WERI-Rb-1 (cell line): ENCODE measurements at regions not wholly inside any gene's neighbourhood (a gene's known extent, or its start where the extent isn't known, plus 50 kb on each side); places are given as distances from the start of the nearest gene placed in this dataset.

Experiments
- DNase-seq: peaks from one replicate; pipeline ENCODE4 v3.0.0-alpha.2; 2020
- H3K27ac ChIP-seq: fragments of 250-450 bp; sonication (Bioruptor Pico); 2 replicates; pipeline ENCODE4 v1.5.1; 2020; ENCODE audit warnings: mild to moderate bottlenecking, moderate library complexity
- H3K27me3 ChIP-seq: fragments of 250-450 bp; sonication (Bioruptor Pico); 2 replicates; pipeline ENCODE4 v1.5.1; 2021; ENCODE audit warnings: mild to moderate bottlenecking, low read depth, moderate library complexity; ENCODE audit not compliant: insufficient read depth, severe bottlenecking
- H3K36me3 ChIP-seq: fragments of 250-450 bp; sonication (Bioruptor Pico); 2 replicates; pipeline ENCODE4 v1.5.1; 2020; ENCODE audit warnings: mild to moderate bottlenecking, moderate library complexity
- H3K4me3 ChIP-seq: 2 replicates; pipeline ENCODE4 v1.5.1; 2011; ENCODE audit warnings: low read depth, mild to moderate bottlenecking, control low read depth, low read length
- H3K9me3 ChIP-seq: fragments of 250-450 bp; sonication (Bioruptor Pico); 2 replicates; pipeline ENCODE4 v1.5.1; 2021; ENCODE audit warnings: mild to moderate bottlenecking, moderate library complexity; ENCODE audit not compliant: severe bottlenecking
- TF ChIP-seq, protein P1 (sequence below): IDR thresholded peaks from 2 replicates; pipeline ENCODE4 v1.5.1; 2011; ENCODE audit warnings: low read depth, mild to moderate bottlenecking, control low read depth, inconsistent platforms, low read length

DNA sequence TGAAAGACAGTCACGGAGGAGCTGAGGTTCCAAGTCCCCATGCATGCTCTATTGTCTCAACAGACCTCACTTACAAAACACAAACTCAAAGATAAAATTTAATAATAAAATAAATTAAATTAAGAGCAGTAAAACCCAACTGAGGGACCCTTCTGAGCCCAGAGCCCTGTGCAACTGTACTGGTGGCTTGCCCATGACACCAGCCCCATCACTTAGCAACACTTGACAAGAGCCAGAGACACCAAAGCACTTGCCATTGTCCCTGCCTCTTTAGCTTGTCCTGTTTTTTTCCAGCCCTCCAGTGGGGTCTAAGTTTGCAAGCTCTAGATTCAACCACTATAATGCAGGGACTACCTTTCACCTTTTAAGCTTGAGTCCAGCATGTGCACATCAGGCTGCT is 117.9 kb downstream of the JCAD start:
- Histone ChIP-seq H3K4me3 (no peak overlapping the region), H3K9me3 (no peaks in the 10 kb centered on the region), H3K36me3 (no peaks in the 10 kb centered on the region), H3K27me3 (no peaks in the 10 kb centered on the region), H3K27ac (no peak overlapping the region)
- TF ChIP-seq, protein P1, sequence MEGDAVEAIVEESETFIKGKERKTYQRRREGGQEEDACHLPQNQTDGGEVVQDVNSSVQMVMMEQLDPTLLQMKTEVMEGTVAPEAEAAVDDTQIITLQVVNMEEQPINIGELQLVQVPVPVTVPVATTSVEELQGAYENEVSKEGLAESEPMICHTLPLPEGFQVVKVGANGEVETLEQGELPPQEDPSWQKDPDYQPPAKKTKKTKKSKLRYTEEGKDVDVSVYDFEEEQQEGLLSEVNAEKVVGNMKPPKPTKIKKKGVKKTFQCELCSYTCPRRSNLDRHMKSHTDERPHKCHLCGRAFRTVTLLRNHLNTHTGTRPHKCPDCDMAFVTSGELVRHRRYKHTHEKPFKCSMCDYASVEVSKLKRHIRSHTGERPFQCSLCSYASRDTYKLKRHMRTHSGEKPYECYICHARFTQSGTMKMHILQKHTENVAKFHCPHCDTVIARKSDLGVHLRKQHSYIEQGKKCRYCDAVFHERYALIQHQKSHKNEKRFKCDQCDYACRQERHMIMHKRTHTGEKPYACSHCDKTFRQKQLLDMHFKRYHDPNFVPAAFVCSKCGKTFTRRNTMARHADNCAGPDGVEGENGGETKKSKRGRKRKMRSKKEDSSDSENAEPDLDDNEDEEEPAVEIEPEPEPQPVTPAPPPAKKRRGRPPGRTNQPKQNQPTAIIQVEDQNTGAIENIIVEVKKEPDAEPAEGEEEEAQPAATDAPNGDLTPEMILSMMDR: no peak
- no peak for DNase-seq

DNA sequence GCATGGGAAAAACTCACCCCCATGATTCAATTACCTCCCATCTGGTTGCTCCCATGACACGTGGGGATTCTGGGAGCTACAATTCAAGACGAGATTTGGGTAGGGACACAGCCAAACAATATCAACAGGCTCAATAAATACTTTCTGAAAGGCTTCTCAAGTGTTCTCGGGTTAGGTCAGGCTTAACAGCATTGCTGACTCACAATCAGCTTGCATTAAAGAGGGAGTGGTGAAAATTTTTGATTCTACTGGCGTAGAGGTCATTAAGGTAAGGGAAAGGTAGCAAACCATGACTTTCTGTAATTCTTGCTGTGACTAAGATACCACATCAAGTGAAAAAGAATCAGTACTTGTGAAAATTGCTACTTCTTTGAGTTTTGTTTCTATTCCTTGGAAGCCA is 126.4 kb downstream of the JCAD start:
- Histone ChIP-seq H3K27ac (no peak overlapping the region), H3K36me3 (no peaks in the 10 kb centered on the region), H3K27me3 (no peaks in the 10 kb centered on the region), H3K9me3 (no peaks in the 10 kb centered on the region), H3K4me3 (no peak overlapping the region)
- no peak for DNase-seq
- TF ChIP-seq, protein P1: no peak

DNA sequence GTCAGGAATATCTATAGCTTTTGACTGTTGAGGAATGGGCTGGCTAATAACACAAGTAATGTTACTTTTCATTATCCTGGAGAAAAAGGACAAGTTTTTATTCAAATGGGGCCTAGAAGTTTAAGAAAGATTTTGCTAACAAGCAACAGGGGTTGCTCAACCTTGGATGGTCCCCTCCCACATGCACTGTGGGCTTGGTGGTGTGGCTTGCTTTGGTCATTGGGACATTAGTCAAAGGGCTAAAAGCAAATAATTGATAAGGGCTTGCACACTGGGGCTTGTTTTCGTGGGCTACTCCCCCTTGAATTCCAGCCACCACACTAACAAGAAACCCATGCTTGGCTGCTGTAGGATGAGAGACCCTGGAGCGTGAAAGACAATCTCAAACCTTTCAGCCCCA is 127.6 kb downstream of the JCAD start:
- Histone ChIP-seq H3K36me3 (no peaks in the 10 kb centered on the region), H3K27me3 (no peaks in the 10 kb centered on the region), H3K4me3 (no peak overlapping the region), H3K27ac (no peak overlapping the region), H3K9me3 (no peaks in the 10 kb centered on the region)
- TF ChIP-seq, protein P1: no peak
- DNase-seq: no peak

DNA sequence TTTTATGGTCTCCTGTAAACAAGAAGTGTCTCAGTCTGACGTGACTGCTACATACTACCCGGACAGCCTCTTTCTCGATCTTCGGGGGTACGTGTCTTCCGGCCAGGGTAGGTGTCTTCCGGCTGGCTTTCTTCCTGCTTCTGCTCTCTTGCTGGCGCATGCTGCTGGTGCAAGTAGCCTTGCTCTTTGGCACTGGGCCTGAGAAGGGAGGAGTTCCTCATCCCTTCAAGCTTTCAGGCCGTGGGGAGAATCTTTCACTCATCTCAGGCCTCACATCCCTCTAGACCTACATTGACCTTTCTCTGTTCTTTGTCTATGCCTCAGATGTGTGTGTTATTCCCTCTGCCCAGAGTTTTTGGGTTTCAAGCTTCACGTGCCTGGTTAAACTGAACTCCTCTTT is 130.4 kb downstream of the JCAD start:
- no peak overlapping the region for H3K27ac ChIP-seq
- H3K9me3 ChIP-seq: no peaks in the 10 kb centered on the region
- H3K4me3 ChIP-seq: no peak overlapping the region
- TF ChIP-seq, protein P1: no peak
- no peaks in the 10 kb centered on the region for H3K27me3 ChIP-seq
- H3K36me3 ChIP-seq: no peaks in the 10 kb centered on the region
- DNase-seq: no peak

DNA sequence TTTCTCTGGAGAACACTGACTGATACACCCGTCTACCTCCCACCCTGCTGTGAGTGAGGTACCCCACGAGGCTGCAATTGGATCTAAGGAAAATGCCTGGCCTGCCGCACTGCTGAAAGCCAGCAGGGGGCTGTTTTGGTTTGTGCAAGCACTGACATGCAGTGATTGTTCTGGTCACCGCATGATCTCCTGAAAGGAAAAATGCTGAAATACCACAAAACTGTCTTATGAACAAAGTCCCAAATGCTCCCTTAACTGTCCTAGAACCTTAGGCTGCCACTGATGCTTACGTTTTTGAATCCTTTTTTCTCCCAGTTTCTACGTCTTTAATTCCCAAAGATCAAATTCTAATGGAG is 132.7 kb downstream of the JCAD start:
- H3K9me3 ChIP-seq: no peaks in the 10 kb centered on the region
- no peak overlapping the region for H3K27ac ChIP-seq
- TF ChIP-seq, protein P1: peak; percentile 53
- H3K36me3 ChIP-seq: no peaks in the 10 kb centered on the region
- peak; percentile 15 for DNase-seq
- H3K4me3 ChIP-seq: no peak overlapping the region
- no peaks in the 10 kb centered on the region for H3K27me3 ChIP-seq
